Loucy (cell line): ENCODE measurements at regions not wholly inside any gene's neighbourhood (a gene's known extent, or its start where the extent isn't known, plus 50 kb on each side); places are given as distances from the start of the nearest gene placed in this dataset.

Experiments used
- H2AFZ ChIP-seq: fragments of 200-600 bp; sonication (generic); 2 replicates; pipeline ENCODE4 v1.6.0; 2016; ENCODE audit warnings: antibody characterized with exemption, mild to moderate bottlenecking, low read length, moderate library complexity
- H3F3A ChIP-seq: fragments of 200-600 bp; 2 replicates; pipeline ENCODE4 v1.6.0; 2016; ENCODE audit warnings: antibody characterized with exemption, low read depth, mild to moderate bottlenecking
- H3K27me3 ChIP-seq: fragments of 200-600 bp; sonication (generic); 2 replicates; pipeline ENCODE4 v1.6.1; 2014; ENCODE audit warnings: low read length, mild to moderate bottlenecking; ENCODE audit not compliant: insufficient read depth, poor library complexity, severe bottlenecking
- H3K36me3 ChIP-seq: fragments of 200-600 bp; sonication (generic); 2 replicates; pipeline ENCODE4 v1.6.1; 2016; ENCODE audit warnings: low read length; ENCODE audit not compliant: insufficient read depth
- H3K4me1 ChIP-seq: fragments of 200-600 bp; sonication (generic); 2 replicates; pipeline ENCODE4 v1.5.1; 2014; ENCODE audit warnings: low read length, mild to moderate bottlenecking; ENCODE audit not compliant: insufficient read depth, poor library complexity, severe bottlenecking
- H3K4me2 ChIP-seq: fragments of 200-600 bp; sonication (generic); 2 replicates; pipeline ENCODE4 v1.6.0; 2014; ENCODE audit warnings: antibody characterized with exemption, low read length, low read depth, mild to moderate bottlenecking; ENCODE audit not compliant: poor library complexity, severe bottlenecking
- H3K4me3 ChIP-seq: fragments of 200-600 bp; sonication (generic); 2 replicates; pipeline ENCODE4 v1.5.1; 2014; ENCODE audit warnings: low read length, mild to moderate bottlenecking, mixed read lengths; ENCODE audit not compliant: poor library complexity, severe bottlenecking
- H3K79me2 ChIP-seq: fragments of 200-600 bp; sonication (generic); 2 replicates; pipeline ENCODE4 v1.6.1; 2014; ENCODE audit warnings: low read length; ENCODE audit not compliant: insufficient read depth
- H3K9ac ChIP-seq: fragments of 200-600 bp; sonication (generic); 2 replicates; pipeline ENCODE4 v1.6.0; 2014; ENCODE audit warnings: mild to moderate bottlenecking, low read depth, low read length, moderate library complexity; ENCODE audit not compliant: poor library complexity, severe bottlenecking
- H3K9me2 ChIP-seq: fragments of 200-600 bp; sonication (generic); replicated peaks from 2 replicates; pipeline ENCODE4 v1.6.1; 2016; ENCODE audit warnings: low read depth, low read length, mixed read lengths
- H3K9me3 ChIP-seq: fragments of 200-600 bp; sonication (generic); 2 replicates; pipeline ENCODE4 v1.6.1; 2014; ENCODE audit warnings: mild to moderate bottlenecking, antibody characterized with exemption, low read length, low read depth; ENCODE audit not compliant: insufficient read depth
- H4K20me1 ChIP-seq: fragments of 200-600 bp; sonication (generic); 2 replicates; pipeline ENCODE4 v1.6.0; 2014; ENCODE audit warnings: antibody characterized with exemption, low read length, mild to moderate bottlenecking; ENCODE audit not compliant: insufficient read depth, poor library complexity, severe bottlenecking
- CTCF ChIP-seq: fragments of 200-600 bp; sonication (generic); conservative IDR thresholded peaks from 2 replicates; pipeline ENCODE4 v1.5.1; 2014; ENCODE audit warnings: mild to moderate bottlenecking, antibody characterized with exemption, low read length
- EZH2phosphoT487 ChIP-seq: fragments of 200-600 bp; IDR thresholded peaks from 2 replicates; pipeline ENCODE4 v1.6.1; 2018; ENCODE audit warnings: antibody characterized with exemption, mild to moderate bottlenecking, moderate library complexity, borderline replicate concordance

GRCh38 chr16:60407606-60408005 lies 1628.6 kb downstream of the CDH8 start:
- no peaks in the 10 kb centered on the region for H3K36me3 ChIP-seq
- H3K9ac ChIP-seq = no peak overlapping the region
- no peak overlapping the region for H3K4me2 ChIP-seq
- TF ChIP-seq CTCF = no peak
- TF ChIP-seq EZH2phosphoT487 = no peak
- no peaks in the 10 kb centered on the region for H3K9me2 ChIP-seq
- H3K9me3 ChIP-seq = 0 out of 2 replicates have a peak, but pooled peaks cover 6% of the 10 kb centered on the region
- H3K4me3 ChIP-seq = no peak overlapping the region
- no peaks in the 10 kb centered on the region for H3K27me3 ChIP-seq
- no peaks in the 10 kb centered on the region for H3F3A ChIP-seq
- H3K79me2 ChIP-seq = no peaks in the 10 kb centered on the region
- H2AFZ ChIP-seq = no peak overlapping the region
- no peaks in the 10 kb centered on the region for H4K20me1 ChIP-seq
- H3K4me1 ChIP-seq = no peaks in the 10 kb centered on the region

- Histone ChIP-seq H3K36me3 (no peaks in the 10 kb centered on the region), H3K79me2 (no peaks in the 10 kb centered on the region), H3F3A (no peaks in the 10 kb centered on the region), H4K20me1 (no peaks in the 10 kb centered on the region), H3K27me3 (no peaks in the 10 kb centered on the region), H3K9me3 (0 out of 2 replicates have a peak, but pooled peaks cover 5% of the 10 kb centered on the region), H3K9ac (no peak overlapping the region), H2AFZ (no peak overlapping the region), H3K4me1 (no peaks in the 10 kb centered on the region), H3K9me2 (no peaks in the 10 kb centered on the region), H3K4me3 (no peak overlapping the region), H3K4me2 (no peak overlapping the region)
- no peak for TF ChIP-seq EZH2phosphoT487
- TF ChIP-seq CTCF = no peak
Measured at GRCh38 chr16:60407034-60407433, 1629.2 kb downstream of the CDH8 start.

GRCh38 chr16:60405286-60405685 lies 1631.0 kb downstream of the CDH8 start:
- Histone ChIP-seq H3K27me3 (no peaks in the 10 kb centered on the region), H3K9me2 (no peaks in the 10 kb centered on the region), H3F3A (no peaks in the 10 kb centered on the region), H3K4me1 (no peaks in the 10 kb centered on the region), H3K36me3 (no peaks in the 10 kb centered on the region), H3K9ac (no peak overlapping the region), H3K4me3 (no peak overlapping the region), H4K20me1 (no peaks in the 10 kb centered on the region), H3K4me2 (no peak overlapping the region), H3K79me2 (no peaks in the 10 kb centered on the region), H3K9me3 (0 out of 2 replicates have a peak, but pooled peaks cover 5% of the 10 kb centered on the region), H2AFZ (no peak overlapping the region)
- no peak for TF ChIP-seq CTCF
- TF ChIP-seq EZH2phosphoT487 = no peak
